Transverse colon (tissue), 3 donors: ENCODE measurements at regions not wholly inside any gene's neighbourhood (a gene's known extent, or its start where the extent isn't known, plus 50 kb on each side); places are given as distances from the start of the nearest gene placed in this dataset.

Experiments used
- CTCF ChIP-seq, 5 experiments: fragments of 200-600 bp in 3 of 5; fragments of 450-650 bp in 2 of 5; sonication (generic) in 3 of 5; IDR thresholded peaks; 1 replicate in 2 of 5; 2 replicates in 3 of 5; pipeline ENCODE4 v1.5.1; 2016 to 2017; ENCODE audit warnings: antibody characterized with exemption in 5 of 5, inconsistent platforms in 3 of 5, mild to moderate bottlenecking in 2 of 5, moderate library complexity in 1 of 5
- POLR2A ChIP-seq: fragments of 450-650 bp; IDR thresholded peaks from one replicate; pipeline ENCODE4 v1.6.1; 2016; ENCODE audit warnings: antibody characterized with exemption, mild to moderate bottlenecking, moderate library complexity

- TF ChIP-seq POLR2A (no peak), CTCF (IDR thresholded peaks at IDR 0.05) (no peak)
These were observed 130.2 kb downstream of the FGF9 start for GRCh38 chr13:21800837-21801616.
